OCI-LY1 (cell line): ENCODE measurements at regions not wholly inside any gene's neighbourhood (a gene's known extent, or its start where the extent isn't known, plus 50 kb on each side); places are given as distances from the start of the nearest gene placed in this dataset.

Source experiments
- H2AFZ ChIP-seq: fragments of 200-600 bp; sonication (generic), shearing (Covaris generic); 2 replicates; pipeline ENCODE4 v1.6.0; 2014; ENCODE audit warnings: antibody characterized with exemption, mild to moderate bottlenecking, low read length
- H3F3A ChIP-seq: fragments of 200-600 bp; sonication (generic), shearing (Covaris generic); 2 replicates; pipeline ENCODE4 v1.6.0; 2014; ENCODE audit warnings: mild to moderate bottlenecking, antibody characterized with exemption, low read length, moderate library complexity; ENCODE audit not compliant: insufficient read depth
- H3K27ac ChIP-seq: fragments of 200-600 bp; sonication (generic); 2 replicates; pipeline ENCODE4 v1.5.1; 2014; ENCODE audit warnings: low read length, mixed run types, mild to moderate bottlenecking, low read depth; ENCODE audit not compliant: poor library complexity, severe bottlenecking
- H3K27me3 ChIP-seq: fragments of 200-600 bp; sonication (generic); 2 replicates; pipeline ENCODE4 v1.6.0; 2014; ENCODE audit warnings: antibody characterized with exemption, mild to moderate bottlenecking, low read length, moderate library complexity; ENCODE audit not compliant: insufficient read depth
- H3K36me3 ChIP-seq: fragments of 200-600 bp; sonication (generic); 2 replicates; pipeline ENCODE4 v1.6.1; 2014; ENCODE audit warnings: mild to moderate bottlenecking, antibody characterized with exemption, low read length, moderate library complexity, mixed read lengths; ENCODE audit not compliant: insufficient read depth
- H3K4me1 ChIP-seq: fragments of 200-600 bp; sonication (generic); 2 replicates; pipeline ENCODE4 v1.5.1; 2014; ENCODE audit warnings: mild to moderate bottlenecking, low read length, moderate library complexity; ENCODE audit not compliant: insufficient read depth, severe bottlenecking
- H3K4me2 ChIP-seq: fragments of 200-600 bp; sonication (generic), shearing (Covaris generic); 2 replicates; pipeline ENCODE4 v1.6.1; 2014; ENCODE audit warnings: low read length
- H3K4me3 ChIP-seq: fragments of 200-600 bp; sonication (generic); 2 replicates; pipeline ENCODE4 v1.5.1; 2014; ENCODE audit warnings: low read length, low read depth, mild to moderate bottlenecking, mixed read lengths; ENCODE audit not compliant: poor library complexity, severe bottlenecking
- H3K79me2 ChIP-seq: fragments of 200-600 bp; shearing (Covaris generic); 2 replicates; pipeline ENCODE4 v1.6.1; 2016; ENCODE audit warnings: mixed run types, low read length, mixed read lengths; ENCODE audit not compliant: insufficient read depth
- H3K9ac ChIP-seq: fragments of 200-600 bp; sonication (generic), shearing (Covaris generic); 2 replicates; pipeline ENCODE4 v1.6.1; 2014; ENCODE audit warnings: mild to moderate bottlenecking, low read length, mixed read lengths
- H3K9me2 ChIP-seq: fragments of 200-600 bp; sonication (generic), shearing (Covaris generic); 2 replicates; pipeline ENCODE4 v1.6.1; 2014; ENCODE audit warnings: low read depth, mild to moderate bottlenecking, low read length, mixed read lengths
- H3K9me3 ChIP-seq: fragments of 200-600 bp; shearing (Covaris generic); 2 replicates; pipeline ENCODE4 v1.6.1; 2014; ENCODE audit warnings: low read length, mixed read lengths
- H4K20me1 ChIP-seq: fragments of 200-600 bp; sonication (generic), shearing (Covaris generic); 2 replicates; pipeline ENCODE4 v1.6.0; 2016; ENCODE audit warnings: mild to moderate bottlenecking, low read length; ENCODE audit not compliant: insufficient read depth
- EZH2 ChIP-seq: fragments of 200-600 bp; sonication (generic), shearing (Covaris generic); IDR thresholded peaks from 2 replicates; pipeline ENCODE4 v1.8.0; 2017; ENCODE audit warnings: borderline replicate concordance, mixed run types, mild to moderate bottlenecking, antibody characterized with exemption, low read length, moderate library complexity, mixed read lengths
- TF ChIP-seq, protein P1 (sequence below): fragments of 200-600 bp; sonication (generic), shearing (Covaris generic); IDR thresholded peaks from 2 replicates; pipeline ENCODE4 v1.5.1; 2017; ENCODE audit warnings: mild to moderate bottlenecking, antibody characterized with exemption, low read length, moderate library complexity, mixed read lengths

DNA sequence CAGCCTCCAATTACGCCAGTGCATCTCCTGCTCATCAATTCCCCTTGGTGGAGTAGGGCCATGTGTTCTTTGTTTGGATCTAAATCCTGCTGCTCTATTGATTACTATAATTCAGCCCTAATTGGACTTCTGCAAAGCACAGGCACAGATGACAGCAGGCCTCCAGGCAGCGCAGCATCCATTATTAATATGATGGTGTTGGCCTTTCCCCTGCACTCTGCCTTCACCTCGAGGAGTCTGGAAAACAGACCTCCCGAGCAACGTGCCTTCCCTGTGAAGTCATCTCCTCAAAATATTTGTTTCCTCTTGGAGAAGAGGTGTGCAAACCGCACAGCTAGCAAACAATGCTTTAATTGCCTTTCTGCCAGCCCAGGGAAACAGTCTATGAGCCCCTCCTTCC lies 92.5 kb downstream of the UQCRFS1 start:
- Histone ChIP-seq H3K4me3 (no peak overlapping the region), H3K27me3 (no peaks in the 10 kb centered on the region), H3K27ac (no peak overlapping the region), H3K4me2 (no peak overlapping the region), H3K36me3 (no peaks in the 10 kb centered on the region), H3K9me3 (no peaks in the 10 kb centered on the region), H3K79me2 (no peaks in the 10 kb centered on the region), H3K9me2 (no peaks in the 10 kb centered on the region), H3F3A (no peaks in the 10 kb centered on the region), H2AFZ (no peak overlapping the region), H4K20me1 (no peaks in the 10 kb centered on the region), H3K9ac (no peak overlapping the region), H3K4me1 (no peaks in the 10 kb centered on the region)
- TF ChIP-seq, protein P1, sequence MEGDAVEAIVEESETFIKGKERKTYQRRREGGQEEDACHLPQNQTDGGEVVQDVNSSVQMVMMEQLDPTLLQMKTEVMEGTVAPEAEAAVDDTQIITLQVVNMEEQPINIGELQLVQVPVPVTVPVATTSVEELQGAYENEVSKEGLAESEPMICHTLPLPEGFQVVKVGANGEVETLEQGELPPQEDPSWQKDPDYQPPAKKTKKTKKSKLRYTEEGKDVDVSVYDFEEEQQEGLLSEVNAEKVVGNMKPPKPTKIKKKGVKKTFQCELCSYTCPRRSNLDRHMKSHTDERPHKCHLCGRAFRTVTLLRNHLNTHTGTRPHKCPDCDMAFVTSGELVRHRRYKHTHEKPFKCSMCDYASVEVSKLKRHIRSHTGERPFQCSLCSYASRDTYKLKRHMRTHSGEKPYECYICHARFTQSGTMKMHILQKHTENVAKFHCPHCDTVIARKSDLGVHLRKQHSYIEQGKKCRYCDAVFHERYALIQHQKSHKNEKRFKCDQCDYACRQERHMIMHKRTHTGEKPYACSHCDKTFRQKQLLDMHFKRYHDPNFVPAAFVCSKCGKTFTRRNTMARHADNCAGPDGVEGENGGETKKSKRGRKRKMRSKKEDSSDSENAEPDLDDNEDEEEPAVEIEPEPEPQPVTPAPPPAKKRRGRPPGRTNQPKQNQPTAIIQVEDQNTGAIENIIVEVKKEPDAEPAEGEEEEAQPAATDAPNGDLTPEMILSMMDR, result no peak
- TF ChIP-seq EZH2, result no peak

- Histone ChIP-seq H3K36me3 (no peaks in the 10 kb centered on the region), H3K4me3 (no peak overlapping the region), H3F3A (no peaks in the 10 kb centered on the region), H3K4me1 (no peaks in the 10 kb centered on the region), H2AFZ (no peak overlapping the region), H3K9me3 (no peaks in the 10 kb centered on the region), H3K79me2 (no peaks in the 10 kb centered on the region), H4K20me1 (no peaks in the 10 kb centered on the region), H3K4me2 (no peak overlapping the region), H3K27ac (no peak overlapping the region), H3K27me3 (no peaks in the 10 kb centered on the region), H3K9me2 (no peaks in the 10 kb centered on the region), H3K9ac (no peak overlapping the region)
- TF ChIP-seq EZH2, result no peak
- TF ChIP-seq, protein P1, result no peak
Observed at GRCh38 chr19:29119590-29119989, 93.4 kb downstream of the UQCRFS1 start.

- no peak overlapping the region for H3K27ac ChIP-seq
- H3K36me3 ChIP-seq, result no peaks in the 10 kb centered on the region
- H3K4me3 ChIP-seq, result no peak overlapping the region
- TF ChIP-seq EZH2, result no peak
- TF ChIP-seq, protein P1, result no peak
- H4K20me1 ChIP-seq, result no peaks in the 10 kb centered on the region
- no peak overlapping the region for H3K4me2 ChIP-seq
- H2AFZ ChIP-seq, result no peak overlapping the region
- H3K4me1 ChIP-seq, result no peaks in the 10 kb centered on the region
- no peaks in the 10 kb centered on the region for H3K9me3 ChIP-seq
- H3K9me2 ChIP-seq, result no peaks in the 10 kb centered on the region
- no peak overlapping the region for H3K9ac ChIP-seq
- no peaks in the 10 kb centered on the region for H3K79me2 ChIP-seq
- no peaks in the 10 kb centered on the region for H3K27me3 ChIP-seq
- no peaks in the 10 kb centered on the region for H3F3A ChIP-seq
Observed at GRCh38 chr19:29118389-29118788, 94.6 kb downstream of the UQCRFS1 start.
